ENCODE measurements at regions not wholly inside any gene's neighbourhood (a gene's known extent, or its start where the extent isn't known, plus 50 kb on each side); places are given as distances from the start of the nearest gene placed in this dataset.

DNA sequence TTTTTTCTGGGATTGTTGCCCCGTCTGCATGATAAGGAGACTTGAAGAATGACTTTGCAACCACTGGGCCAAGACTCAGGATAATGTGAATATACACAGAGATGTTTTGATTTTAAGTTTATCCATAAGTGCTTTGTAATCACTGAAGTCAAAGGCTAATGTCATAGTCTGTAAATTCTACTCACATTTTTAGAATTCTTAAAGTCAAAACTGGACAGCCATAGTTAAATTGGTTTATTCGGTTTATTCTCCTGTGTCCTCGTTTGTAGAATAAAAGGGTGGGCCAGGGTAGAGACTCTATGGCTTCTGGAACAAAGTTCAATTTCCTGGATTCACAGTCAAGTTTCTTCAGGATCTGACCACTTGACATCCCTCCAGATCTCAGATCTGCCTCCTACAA lies 327.7 kb upstream of the TNC start:
- Histone ChIP-seq H3K27ac (ENCODE audit: control insufficient read depth, insufficient read depth, low read length) (no peak overlapping the region), H4K20me1 (ENCODE audit: control insufficient read depth, extremely low read depth, insufficient read depth, low read length) (no peaks in the 10 kb centered on the region), H3K9me3 (ENCODE audit: control insufficient read depth, low read depth, low read length) (no peaks in the 10 kb centered on the region), H3K9me1 (ENCODE audit: control insufficient read depth, extremely low read depth, insufficient read depth, low read length) (no peaks in the 10 kb centered on the region), H2AFZ (ENCODE audit: control insufficient read depth, low read length) (no peak overlapping the region), H3K4me1 (ENCODE audit: control insufficient read depth, extremely low read depth, insufficient read depth, low read length) (no peaks in the 10 kb centered on the region), H3K4me3 (ENCODE audit: control insufficient read depth in 2 of 3, extremely low read depth in 1 of 3, insufficient read depth in 2 of 3, low read depth in 1 of 3, low read length in 3 of 3) (no peak overlapping the region), H3K36me3 (ENCODE audit: control insufficient read depth in 2 of 2, extremely low read depth in 1 of 2, insufficient read depth in 2 of 2, low read length in 2 of 2) (no peaks in the 10 kb centered on the region), H3K4me2 (ENCODE audit: control insufficient read depth, extremely low read depth, insufficient read depth, low read depth, low read length) (no peak overlapping the region), H3K27me3 (ENCODE audit: control insufficient read depth, extremely low read depth, insufficient read depth, low read length) (no peaks in the 10 kb centered on the region), H3K9ac (ENCODE audit: control insufficient read depth, extremely low read depth, insufficient read depth, low read length) (no peak overlapping the region), H3K79me2 (ENCODE audit: control insufficient read depth, insufficient read depth, low read length) (no peaks in the 10 kb centered on the region)
- FAIRE-seq = no peak
- dilution Hi-C loops (cut with MboI; ENCODE audit: extremely low pct_ligation_motif_present, low sequenced_read_pairs) = no loop called here
- no peak for TF ChIP-seq CTCF (optimal IDR thresholded peaks at IDR 0.05 in 1 of 3, IDR thresholded peaks at IDR 0.05 in 1 of 3, conservative IDR thresholded peaks at IDR 0.05 in 1 of 3; ENCODE audit: extremely low read depth in 1 of 3, insufficient read depth in 2 of 3, low read length in 3 of 3)
- no peak for TF ChIP-seq EZH2 (IDR thresholded peaks at IDR 0.05; ENCODE audit: low read length)
- DNase-seq (ENCODE audit: low read depth, low spot score) = no peak

- H3K79me2 ChIP-seq (ENCODE audit: control insufficient read depth, insufficient read depth, low read length) = no peaks in the 10 kb centered on the region
- dilution Hi-C loops (cut with MboI; ENCODE audit: extremely low pct_ligation_motif_present, low sequenced_read_pairs) = no loop called here
- no peaks in the 10 kb centered on the region for H3K27me3 ChIP-seq (ENCODE audit: control insufficient read depth, extremely low read depth, insufficient read depth, low read length)
- H3K9me3 ChIP-seq (ENCODE audit: control insufficient read depth, low read depth, low read length) = no peaks in the 10 kb centered on the region
- H4K20me1 ChIP-seq (ENCODE audit: control insufficient read depth, extremely low read depth, insufficient read depth, low read length) = no peaks in the 10 kb centered on the region
- no peak overlapping the region for H3K27ac ChIP-seq (ENCODE audit: control insufficient read depth, insufficient read depth, low read length)
- no peaks in the 10 kb centered on the region for H3K36me3 ChIP-seq (ENCODE audit: control insufficient read depth in 2 of 2, extremely low read depth in 1 of 2, insufficient read depth in 2 of 2, low read length in 2 of 2)
- no peak overlapping the region for H2AFZ ChIP-seq (ENCODE audit: control insufficient read depth, low read length)
- H3K9ac ChIP-seq (ENCODE audit: control insufficient read depth, extremely low read depth, insufficient read depth, low read length) = no peak overlapping the region
- no peak overlapping the region for H3K4me2 ChIP-seq (ENCODE audit: control insufficient read depth, extremely low read depth, insufficient read depth, low read depth, low read length)
- H3K4me1 ChIP-seq (ENCODE audit: control insufficient read depth, extremely low read depth, insufficient read depth, low read length) = no peaks in the 10 kb centered on the region
- no peak for DNase-seq (ENCODE audit: low read depth, low spot score)
- H3K4me3 ChIP-seq (ENCODE audit: control insufficient read depth in 2 of 3, extremely low read depth in 1 of 3, insufficient read depth in 2 of 3, low read depth in 1 of 3, low read length in 3 of 3) = no peak overlapping the region
- H3K9me1 ChIP-seq (ENCODE audit: control insufficient read depth, extremely low read depth, insufficient read depth, low read length) = no peaks in the 10 kb centered on the region
- no peak for TF ChIP-seq CTCF (optimal IDR thresholded peaks at IDR 0.05 in 1 of 3, IDR thresholded peaks at IDR 0.05 in 1 of 3, conservative IDR thresholded peaks at IDR 0.05 in 1 of 3; ENCODE audit: extremely low read depth in 1 of 3, insufficient read depth in 2 of 3, low read length in 3 of 3)
- no peak for TF ChIP-seq EZH2 (IDR thresholded peaks at IDR 0.05; ENCODE audit: low read length)
- FAIRE-seq = no peak
Measured at GRCh38 chr9:115456515-115456914, 338.6 kb upstream of the TNC start.
